HG02884 (cell line): ENCODE measurements at regions not wholly inside any gene's neighbourhood (a gene's known extent, or its start where the extent isn't known, plus 50 kb on each side); places are given as distances from the start of the nearest gene placed in this dataset.
"Not testable (repeated sequence)": the region's sequence is repeated elsewhere in the genome, so short reads cannot be mapped to it uniquely, and the experiment has no call there.

Experiments
- ATAC-seq: cut with Tn5 transposase; IDR thresholded peaks from one replicate; pipeline ENCODE4 v1.9.1; 2021; ENCODE audit warnings: mild to moderate bottlenecking, moderate library complexity; ENCODE audit not compliant: unreplicated experiment

DNA sequence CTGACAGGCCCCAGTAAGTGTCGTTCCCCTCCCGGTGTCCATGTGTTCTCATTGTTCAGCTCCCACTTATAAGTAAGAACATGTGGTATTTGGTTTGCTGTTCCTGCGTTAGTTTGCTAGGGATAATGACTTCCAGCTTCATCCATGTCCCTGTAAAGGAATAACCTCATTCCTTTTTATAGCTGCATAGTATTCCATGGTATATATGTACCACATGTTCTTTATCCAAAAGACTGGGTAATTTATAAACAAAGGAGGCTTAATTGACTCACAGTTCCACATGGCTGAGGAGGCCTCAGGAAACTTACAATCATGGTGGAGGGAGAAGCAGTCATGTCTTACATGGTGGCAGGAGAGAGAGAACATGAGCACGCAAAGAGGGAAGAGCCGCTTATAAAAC lies 79.6 kb upstream of the CACUL1 start:
- not testable (repeated sequence) for ATAC-seq

DNA sequence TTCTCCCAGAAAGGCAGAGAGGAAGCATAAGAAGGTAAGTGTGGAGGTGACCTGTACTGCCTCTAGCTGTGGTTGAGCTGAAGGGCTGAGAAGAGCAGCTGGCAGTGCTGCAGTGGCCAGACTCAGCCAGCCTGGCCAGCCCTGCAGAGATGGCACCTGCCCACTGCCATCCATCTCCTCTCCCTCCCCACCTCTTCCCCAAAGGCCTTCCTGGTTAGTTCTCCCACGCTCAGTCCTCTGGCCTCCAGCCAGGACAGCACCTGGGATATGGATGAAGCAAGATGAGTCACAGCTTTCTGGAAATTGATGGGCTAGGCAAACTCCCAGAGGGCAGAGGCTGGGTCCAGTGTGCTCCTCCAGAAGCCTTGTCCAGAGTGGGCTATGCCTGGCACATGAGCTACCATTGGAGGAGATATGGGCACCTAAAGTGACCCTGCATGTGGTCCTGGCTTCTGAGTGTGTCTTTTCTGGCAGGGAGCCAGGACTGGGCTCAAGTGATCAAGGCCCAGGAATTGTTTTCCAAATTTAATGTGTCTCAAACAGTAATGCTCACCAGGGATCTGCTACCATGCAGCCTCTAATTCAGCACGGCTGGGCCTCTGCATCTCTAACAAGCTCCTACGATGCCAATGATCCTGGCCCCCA lies 81.0 kb upstream of the CACUL1 start:
- ATAC-seq = no peak

DNA sequence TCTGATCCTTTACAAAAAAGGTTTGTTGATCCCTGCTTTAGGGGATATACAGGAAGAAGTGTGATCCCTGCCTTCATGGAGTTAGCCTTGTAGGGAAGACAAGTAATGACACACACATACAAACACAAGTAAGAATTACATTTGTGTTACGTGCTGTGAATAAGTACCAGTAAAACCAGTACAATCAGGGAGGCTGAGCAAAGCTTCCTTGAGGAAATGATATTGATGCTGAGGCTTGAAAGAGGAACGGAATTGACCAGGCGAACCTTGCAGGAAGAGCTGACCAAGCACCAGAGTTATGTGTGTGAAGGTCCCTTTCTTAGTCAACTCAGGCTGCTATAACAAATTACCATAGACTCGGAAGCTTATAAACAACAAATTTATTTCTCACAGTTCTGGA lies 83.6 kb upstream of the CACUL1 start:
- ATAC-seq = no peak

- no peak for ATAC-seq
Observed at GRCh38 chr10:118839348-118839747, 84.6 kb upstream of the CACUL1 start.

- no peak for ATAC-seq
Observed at GRCh38 chr10:118840071-118840775, 85.5 kb upstream of the CACUL1 start.

GRCh38 chr10:118840776-118841468 lies 86.2 kb upstream of the CACUL1 start:
- ATAC-seq = no peak

- no peak for ATAC-seq
Observed at GRCh38 chr10:118841881-118842605, 87.3 kb upstream of the CACUL1 start.

DNA sequence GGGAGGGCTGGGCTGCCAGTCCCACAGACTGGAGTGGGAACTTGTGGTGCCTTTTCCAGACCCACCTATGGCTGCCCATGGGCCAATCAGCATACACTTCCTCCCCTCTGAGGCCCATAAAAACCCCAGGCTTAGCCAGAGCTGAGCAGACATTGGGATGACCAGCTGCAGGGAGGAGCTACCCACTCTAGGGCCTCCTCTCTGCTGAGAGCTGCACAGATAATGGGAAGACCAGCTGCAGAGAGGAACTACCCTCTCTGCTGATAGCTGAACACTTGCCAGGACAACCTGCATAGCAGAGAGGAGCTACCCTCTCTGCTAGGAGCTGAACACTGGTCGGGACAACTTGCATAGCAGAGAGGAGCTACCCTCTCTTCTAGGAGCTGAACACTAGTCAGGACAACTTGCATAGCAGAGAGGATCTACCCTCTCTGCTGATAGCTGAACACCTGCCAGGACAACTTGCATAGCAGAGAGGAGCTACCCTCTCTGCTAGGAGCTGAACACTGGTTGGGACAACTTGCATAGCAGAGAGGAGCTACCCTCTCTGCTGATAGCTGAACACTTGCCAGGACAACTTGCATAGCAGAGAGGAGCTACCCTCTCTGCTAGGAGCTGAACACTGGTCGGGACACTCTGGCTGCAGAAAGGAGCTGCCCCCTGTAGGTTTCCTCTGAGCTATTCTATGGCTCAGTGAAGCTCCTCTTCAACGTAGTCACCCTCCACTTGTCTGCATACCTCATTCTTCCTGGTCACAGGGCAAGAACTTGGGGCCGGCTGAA lies 88.3 kb upstream of the CACUL1 start:
- no peak for ATAC-seq

DNA sequence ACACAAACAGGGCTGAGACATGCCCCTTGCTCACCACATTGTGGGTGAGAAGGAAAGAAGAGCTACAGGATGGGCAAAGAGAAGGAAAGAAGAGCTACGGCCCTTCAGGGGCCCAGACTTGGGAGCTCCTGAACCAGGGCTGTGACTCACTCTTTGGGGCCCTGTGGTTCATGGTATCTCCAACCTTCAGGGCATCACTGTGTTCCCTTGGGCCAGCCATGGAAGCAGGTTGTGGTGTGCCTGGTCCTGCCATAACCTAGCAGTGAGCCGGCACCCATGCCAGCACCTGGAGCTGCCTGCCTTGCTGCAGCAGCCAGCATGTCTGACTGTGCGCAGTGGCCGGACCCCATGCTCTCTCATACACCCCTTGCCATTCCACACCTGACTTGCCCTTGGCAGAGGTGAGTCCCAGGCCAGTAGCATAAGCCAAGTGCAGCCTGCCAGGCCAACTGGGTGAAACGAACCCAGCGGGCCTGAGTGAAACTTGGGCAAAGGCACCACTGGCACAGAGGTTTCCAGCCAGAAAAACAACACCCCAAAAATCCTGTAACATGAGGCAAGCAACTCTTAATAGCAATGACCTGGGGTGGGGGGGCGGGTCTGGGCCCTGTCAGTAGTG lies 89.0 kb upstream of the CACUL1 start:
- ATAC-seq = no peak

- no peak for ATAC-seq
Observed at GRCh38 chr10:118844731-118845521, 90.2 kb upstream of the CACUL1 start.

DNA sequence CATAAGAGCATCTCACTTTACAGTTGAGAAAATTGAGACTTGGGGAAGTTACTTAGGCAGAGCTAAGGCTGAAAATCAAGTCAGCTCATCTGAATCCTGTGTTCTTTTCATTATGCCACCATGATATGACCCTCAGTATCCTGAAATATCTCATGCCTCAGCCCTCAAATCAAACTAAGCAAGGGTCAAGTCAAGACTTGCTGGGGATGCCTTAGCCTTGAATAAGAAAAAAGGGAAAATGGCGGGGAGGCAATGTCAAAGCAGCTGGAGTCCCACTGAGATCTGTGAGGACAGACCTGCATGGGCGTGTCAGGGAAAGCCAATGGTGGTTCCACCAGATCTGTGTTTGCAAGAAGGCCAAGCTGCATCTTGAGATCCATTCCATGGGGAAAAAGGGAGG lies 91.0 kb upstream of the CACUL1 start:
- no peak for ATAC-seq

DNA sequence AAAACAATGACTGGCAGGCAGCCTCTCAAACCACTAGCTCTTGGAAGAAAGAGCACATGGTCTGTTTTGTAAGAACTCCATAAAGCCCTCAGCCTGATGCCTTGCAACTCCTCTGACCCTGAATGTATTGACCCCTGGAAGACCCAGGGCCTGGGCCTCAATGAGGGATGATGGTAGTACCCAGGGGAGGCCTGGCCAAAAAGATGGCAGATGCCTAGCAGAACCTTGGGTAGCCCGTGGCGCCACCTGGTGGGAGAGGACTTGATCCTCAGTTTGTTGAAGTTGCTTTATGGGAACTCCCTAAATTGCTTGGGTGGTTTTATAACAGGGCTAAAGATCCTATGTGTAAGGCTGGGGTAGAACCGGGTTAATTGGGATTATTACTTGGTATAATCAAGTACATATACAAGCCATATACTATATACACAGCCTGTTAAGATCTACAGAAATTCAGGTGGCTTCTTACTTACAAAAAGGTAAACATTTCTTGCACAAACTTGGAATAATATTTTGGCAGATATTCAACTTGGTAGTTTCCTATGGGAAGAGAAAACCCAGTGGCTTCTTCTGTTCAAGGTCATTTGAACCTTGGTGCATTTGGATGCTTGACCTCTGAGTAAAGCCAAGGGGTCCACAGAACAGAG lies 95.8 kb upstream of the CACUL1 start:
- peak; percentile 50 for ATAC-seq

- ATAC-seq = no peak
Observed at GRCh38 chr10:118851062-118852035, 96.6 kb upstream of the CACUL1 start.

DNA sequence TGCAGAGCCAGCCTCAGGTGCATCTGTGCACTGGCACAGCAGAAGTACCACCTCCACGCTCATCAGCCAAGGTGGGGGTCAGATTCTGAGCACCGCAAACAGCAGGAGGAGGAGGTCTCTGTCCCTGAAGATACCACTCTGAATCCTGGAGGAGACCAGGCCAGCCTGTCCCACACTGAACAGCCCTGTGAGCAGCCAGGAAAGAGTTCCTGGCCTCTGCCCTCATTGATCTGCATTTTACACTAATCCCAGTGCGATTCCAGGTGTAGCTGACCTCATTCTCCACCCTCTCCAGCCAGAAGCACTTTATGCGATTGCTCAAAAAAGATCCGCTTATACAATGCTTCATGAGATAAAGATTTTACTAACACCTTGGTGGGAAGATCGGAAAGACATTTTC lies 99.1 kb upstream of the CACUL1 start:
- no peak for ATAC-seq

GRCh38 chr10:118856106-118856505 lies 101.3 kb upstream of the CACUL1 start:
- no peak for ATAC-seq

DNA sequence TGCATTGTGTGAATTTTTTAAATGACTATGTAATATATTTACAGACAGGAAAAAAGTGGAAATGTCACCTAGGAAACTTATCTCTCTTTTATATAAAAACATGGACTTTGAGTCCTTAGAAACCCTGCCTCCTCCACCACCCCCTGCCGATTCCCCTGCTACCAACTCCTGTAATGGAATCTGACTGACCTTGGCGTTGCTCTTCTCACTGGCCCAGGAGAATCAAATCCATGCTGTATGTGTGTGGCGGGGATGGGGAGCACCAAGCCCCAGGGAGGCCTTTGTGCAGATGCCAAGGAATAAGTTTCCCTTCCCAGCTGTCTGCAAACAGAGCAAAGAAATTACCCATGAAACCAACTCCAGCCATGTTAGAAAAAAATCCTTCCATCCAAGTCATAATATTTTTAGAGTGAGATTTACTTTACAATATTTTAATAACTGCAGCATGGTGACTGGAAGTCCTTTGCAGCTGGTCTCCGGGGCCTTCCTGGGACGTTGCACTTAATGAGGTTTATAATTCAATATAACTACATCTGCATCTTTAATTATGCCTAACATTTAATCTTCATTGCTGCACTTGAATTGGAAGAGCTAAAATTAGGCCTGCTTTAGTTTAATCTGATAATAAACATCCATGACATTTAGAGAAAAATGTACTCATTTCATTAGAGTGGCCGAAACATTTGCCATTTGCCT lies 111.4 kb upstream of the CACUL1 start:
- no peak for ATAC-seq

DNA sequence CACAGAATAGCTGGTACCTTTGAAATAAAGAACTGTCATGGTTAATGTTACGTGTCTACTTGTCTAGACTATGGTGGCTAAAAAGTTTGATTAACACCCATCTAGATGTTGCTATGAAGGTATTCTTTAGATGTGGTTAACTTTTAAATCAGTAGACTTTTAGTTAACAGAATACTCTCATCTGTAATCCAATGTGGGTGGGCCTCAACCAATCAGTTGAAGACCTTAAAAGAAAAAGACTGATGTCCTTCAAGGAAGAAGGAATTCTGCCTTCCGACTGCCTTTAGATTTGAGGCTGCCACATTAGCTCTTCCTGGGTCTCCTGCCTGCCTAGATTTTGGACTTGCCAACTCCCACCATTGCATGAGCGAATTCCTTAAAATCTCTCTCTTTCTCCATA lies 113.0 kb upstream of the CACUL1 start:
- ATAC-seq = no peak
